ENCODE measurements at regions not wholly inside any gene's neighbourhood (a gene's known extent, or its start where the extent isn't known, plus 50 kb on each side); places are given as distances from the start of the nearest gene placed in this dataset.

DNA sequence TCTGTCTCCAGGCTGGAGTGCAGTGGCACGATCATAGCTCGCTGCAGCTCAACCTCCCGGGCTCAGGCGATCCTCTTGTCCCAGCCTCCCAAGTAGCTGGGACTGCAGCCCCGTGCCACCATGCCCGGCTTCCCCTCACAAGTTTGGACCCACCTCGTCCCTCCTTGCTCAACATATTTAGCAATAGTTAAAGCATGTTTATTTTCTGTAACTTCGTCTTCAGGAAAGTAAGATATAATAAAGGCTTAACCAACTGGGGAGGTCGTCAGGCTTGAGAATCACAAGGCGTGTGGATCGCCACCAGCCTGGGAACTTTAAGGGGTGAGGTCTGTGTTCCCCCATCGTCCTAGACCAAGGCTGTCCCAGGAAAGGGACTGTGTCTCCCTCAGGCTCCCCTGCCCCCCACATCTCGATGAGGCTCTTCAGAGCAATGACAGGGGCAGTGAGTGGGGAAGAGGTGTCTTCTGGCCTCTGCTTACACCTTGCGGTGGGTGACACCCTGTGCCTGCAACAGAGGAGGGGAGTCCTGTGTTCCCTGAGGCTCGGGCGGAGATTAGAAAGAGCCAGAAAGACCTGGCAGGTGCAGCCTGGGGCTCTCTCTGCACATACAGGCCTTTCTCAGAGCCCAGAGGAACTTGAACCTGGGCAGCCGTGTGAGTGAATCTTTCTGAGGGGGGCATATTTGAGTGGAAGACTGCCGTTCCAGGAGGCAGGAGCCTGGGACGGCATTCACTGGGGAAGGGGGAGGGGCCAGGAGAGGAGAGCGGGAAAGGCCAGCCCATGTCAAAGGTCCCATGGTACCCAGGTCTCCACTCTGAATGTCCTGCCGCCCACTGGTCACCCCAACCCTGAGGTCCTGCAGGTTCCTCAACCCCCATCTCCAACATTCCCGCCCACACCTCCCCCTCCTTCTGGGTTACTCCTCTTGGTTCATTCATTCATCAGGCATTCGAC, 152.3 kb downstream of the SMAD6 start:
- Mint-ChIP-seq H3K27ac (ENCODE audit: unreplicated experiment) (no peak overlapping the region), H3K27me3 (ENCODE audit: unreplicated experiment) (peaks cover 4% of the 10 kb centered on the region)

DNA sequence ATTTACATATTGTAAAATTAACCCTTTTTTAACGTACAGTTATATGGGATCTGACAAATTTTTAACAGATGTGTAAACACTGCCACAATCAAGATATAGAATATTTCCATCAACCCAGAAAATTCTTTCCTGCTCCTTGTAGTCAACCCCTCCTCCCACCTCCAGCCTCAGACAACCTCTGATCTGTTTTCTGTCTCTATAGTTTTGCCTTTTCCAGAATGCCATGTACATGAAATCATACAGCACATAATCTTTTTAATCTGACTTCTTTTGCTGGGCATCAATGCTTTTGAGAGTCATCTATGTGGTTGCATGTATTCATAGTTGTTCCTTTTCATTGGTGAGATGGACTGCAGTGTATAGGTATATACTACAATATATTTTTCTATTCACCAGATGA, 153.0 kb downstream of the SMAD6 start:
- no peaks in the 10 kb centered on the region for H3K36me3 Mint-ChIP-seq (ENCODE audit: low read depth, unreplicated experiment)
- H3K27ac Mint-ChIP-seq (ENCODE audit: unreplicated experiment) = no peak overlapping the region
- peaks cover 7% of the 10 kb centered on the region for H3K27me3 Mint-ChIP-seq (ENCODE audit: unreplicated experiment)
- H3K9me3 Mint-ChIP-seq (ENCODE audit: unreplicated experiment) = no peaks in the 10 kb centered on the region
- peaks cover 2% of the 10 kb centered on the region for H3K4me1 Mint-ChIP-seq (ENCODE audit: unreplicated experiment)
- H3K4me3 Mint-ChIP-seq (ENCODE audit: unreplicated experiment) = no peak overlapping the region
- DNase-seq (ENCODE audit: low spot score) = no peak
- TF ChIP-seq CTCF (IDR thresholded peaks at IDR 0.05; ENCODE audit: unreplicated experiment) = no peak

More for the DNA sequence above, 152.3 kb downstream of the SMAD6 start:
- H3K4me1 Mint-ChIP-seq (ENCODE audit: unreplicated experiment) = peaks cover 2% of the 10 kb centered on the region
- DNase-seq (ENCODE audit: low spot score) = no peak
- no peaks in the 10 kb centered on the region for H3K9me3 Mint-ChIP-seq (ENCODE audit: unreplicated experiment)
- no peak overlapping the region for H3K4me3 Mint-ChIP-seq (ENCODE audit: unreplicated experiment)
- H3K36me3 Mint-ChIP-seq (ENCODE audit: low read depth, unreplicated experiment) = no peaks in the 10 kb centered on the region
- TF ChIP-seq CTCF (IDR thresholded peaks at IDR 0.05; ENCODE audit: unreplicated experiment) = no peak

DNA sequence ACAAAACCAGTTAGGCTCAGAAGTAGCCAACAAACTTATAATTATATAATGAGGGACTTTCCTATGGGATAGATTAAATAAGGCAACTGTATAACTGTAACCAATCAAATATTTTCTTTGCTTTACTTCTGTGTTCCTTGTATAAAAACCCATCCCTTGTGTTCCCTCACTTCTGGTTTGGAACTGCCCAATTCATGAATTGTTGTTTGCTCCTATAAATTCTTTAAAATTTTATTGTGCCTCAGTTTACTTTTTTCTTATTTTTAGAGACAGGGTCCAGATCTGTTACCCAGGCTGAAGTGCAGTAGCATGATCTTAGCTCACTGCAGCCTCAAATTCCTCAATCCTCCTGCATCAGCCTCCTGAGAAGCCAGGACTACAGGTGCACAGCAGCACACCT, 155.7 kb downstream of the SMAD6 start:
- Mint-ChIP-seq H3K4me3 (ENCODE audit: unreplicated experiment) (no peak overlapping the region), H3K27ac (ENCODE audit: unreplicated experiment) (no peak overlapping the region), H3K36me3 (ENCODE audit: low read depth, unreplicated experiment) (no peaks in the 10 kb centered on the region), H3K27me3 (ENCODE audit: unreplicated experiment) (peaks cover 7% of the 10 kb centered on the region), H3K9me3 (ENCODE audit: unreplicated experiment) (no peaks in the 10 kb centered on the region), H3K4me1 (ENCODE audit: unreplicated experiment) (no peaks in the 10 kb centered on the region)
- DNase-seq (ENCODE audit: low spot score) = no peak
- TF ChIP-seq CTCF (IDR thresholded peaks at IDR 0.05; ENCODE audit: unreplicated experiment) = no peak

DNA sequence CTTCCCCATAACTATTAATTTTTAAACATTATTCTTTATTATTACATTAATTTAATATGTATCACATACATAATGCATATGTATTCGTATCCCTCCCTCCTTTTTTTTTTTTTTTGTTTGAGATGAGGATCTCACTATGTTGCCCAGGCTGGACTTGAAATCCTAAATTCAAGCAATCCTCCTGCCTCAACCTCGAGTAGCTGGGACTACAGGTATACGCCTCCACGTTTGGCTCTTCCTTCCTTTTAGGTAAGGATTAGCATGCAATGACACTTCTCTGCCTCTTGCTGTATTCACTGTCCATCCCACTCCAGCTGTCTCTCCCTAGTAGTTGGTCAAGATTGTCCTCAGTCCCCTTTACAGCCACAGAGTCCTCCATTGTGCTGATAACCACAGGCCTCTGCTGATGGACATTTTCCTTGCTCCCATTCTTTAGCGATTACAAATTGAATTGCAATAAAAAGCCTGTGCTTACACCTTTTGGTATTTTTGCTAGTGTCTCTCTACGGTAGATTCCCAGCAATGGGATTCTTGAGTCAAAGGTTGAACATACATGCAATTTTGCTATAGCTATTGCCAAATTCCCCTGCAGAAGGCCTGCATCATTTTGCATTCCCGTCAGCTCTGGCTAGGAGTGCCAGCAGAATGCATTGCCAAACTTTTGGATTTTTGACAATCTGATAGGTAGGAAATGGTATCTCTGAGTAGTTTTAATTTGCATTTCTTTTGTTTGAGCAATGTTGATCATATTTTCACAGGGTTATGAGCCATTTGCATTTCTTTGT, 156.6 kb downstream of the SMAD6 start:
- no peak for TF ChIP-seq CTCF (IDR thresholded peaks at IDR 0.05; ENCODE audit: unreplicated experiment)
- Mint-ChIP-seq H3K4me3 (ENCODE audit: unreplicated experiment) (no peak overlapping the region), H3K9me3 (ENCODE audit: unreplicated experiment) (no peaks in the 10 kb centered on the region), H3K27me3 (ENCODE audit: unreplicated experiment) (peaks cover 7% of the 10 kb centered on the region), H3K27ac (ENCODE audit: unreplicated experiment) (no peak overlapping the region), H3K36me3 (ENCODE audit: low read depth, unreplicated experiment) (no peaks in the 10 kb centered on the region), H3K4me1 (ENCODE audit: unreplicated experiment) (no peaks in the 10 kb centered on the region)
- no peak for DNase-seq (ENCODE audit: low spot score)

Measured in endothelial cell (in vitro differentiated cells).